Smooth muscle cell of the brain vasculature (primary cell): ENCODE measurements at regions not wholly inside any gene's neighbourhood (a gene's known extent, or its start where the extent isn't known, plus 50 kb on each side); places are given as distances from the start of the nearest gene placed in this dataset.
"Not testable (repeated sequence)": the region's sequence is repeated elsewhere in the genome, so short reads cannot be mapped to it uniquely, and the experiment has no call there.

ENCODE experiments used
- DNase-seq: peaks from one replicate; pipeline ENCODE4 v3.0.0-alpha.2; 2012; ENCODE audit warnings: low read depth, low spot score

- no peak for DNase-seq
Observed at GRCh38 chr3:109656225-109656624, 318.9 kb upstream of the DPPA4 start.

GRCh38 chr3:109678600-109678999 is 341.3 kb upstream of the DPPA4 start:
- DNase-seq = no peak

GRCh38 chr3:109679664-109680063 is 342.3 kb upstream of the DPPA4 start:
- DNase-seq = no peak

GRCh38 chr3:109683746-109684145 is 346.4 kb upstream of the DPPA4 start:
- DNase-seq = no peak

- peak; percentile 86 for DNase-seq
Observed at GRCh38 chr3:109685084-109686079, 348.0 kb upstream of the DPPA4 start.

GRCh38 chr3:109687626-109688025 is 350.3 kb upstream of the DPPA4 start:
- no peak for DNase-seq

- no peak for DNase-seq
Observed at GRCh38 chr3:109696932-109697331, 359.6 kb upstream of the DPPA4 start.

GRCh38 chr3:109702252-109702651 is 364.9 kb upstream of the DPPA4 start:
- peak; percentile 1 for DNase-seq

GRCh38 chr3:109702976-109703375 is 365.6 kb upstream of the DPPA4 start:
- no peak for DNase-seq

GRCh38 chr3:109705133-109705532 is 367.8 kb upstream of the DPPA4 start:
- DNase-seq = not testable (repeated sequence)

GRCh38 chr3:109707617-109708016 is 370.3 kb upstream of the DPPA4 start:
- DNase-seq = no peak

GRCh38 chr3:109713288-109713687 is 375.9 kb upstream of the DPPA4 start:
- DNase-seq = no peak

- no peak for DNase-seq
Observed at GRCh38 chr3:109715707-109716106, 378.4 kb upstream of the DPPA4 start.

- DNase-seq = no peak
Observed at GRCh38 chr3:109718850-109719249, 381.5 kb upstream of the DPPA4 start.

- DNase-seq = no peak
Observed at GRCh38 chr3:109728861-109729494, 391.6 kb upstream of the DPPA4 start.

- peak; percentile 21 for DNase-seq
Observed at GRCh38 chr3:109731639-109732473, 394.5 kb upstream of the DPPA4 start.

- no peak for DNase-seq
Observed at GRCh38 chr3:109743981-109744380, 406.6 kb upstream of the DPPA4 start.

GRCh38 chr3:109772520-109772919 is 435.2 kb upstream of the DPPA4 start:
- no peak for DNase-seq

GRCh38 chr3:109774108-109774507 is 436.8 kb upstream of the DPPA4 start:
- no peak for DNase-seq

GRCh38 chr3:109784285-109784684 is 446.9 kb upstream of the DPPA4 start:
- DNase-seq = no peak

GRCh38 chr3:109784852-109785631 is 447.7 kb upstream of the DPPA4 start:
- DNase-seq = no peak
